ENCODE measurements at regions not wholly inside any gene's neighbourhood (a gene's known extent, or its start where the extent isn't known, plus 50 kb on each side); places are given as distances from the start of the nearest gene placed in this dataset.
"Not testable (repeated sequence)": the region's sequence is repeated elsewhere in the genome, so short reads cannot be mapped to it uniquely, and the experiment has no call there.

DNA sequence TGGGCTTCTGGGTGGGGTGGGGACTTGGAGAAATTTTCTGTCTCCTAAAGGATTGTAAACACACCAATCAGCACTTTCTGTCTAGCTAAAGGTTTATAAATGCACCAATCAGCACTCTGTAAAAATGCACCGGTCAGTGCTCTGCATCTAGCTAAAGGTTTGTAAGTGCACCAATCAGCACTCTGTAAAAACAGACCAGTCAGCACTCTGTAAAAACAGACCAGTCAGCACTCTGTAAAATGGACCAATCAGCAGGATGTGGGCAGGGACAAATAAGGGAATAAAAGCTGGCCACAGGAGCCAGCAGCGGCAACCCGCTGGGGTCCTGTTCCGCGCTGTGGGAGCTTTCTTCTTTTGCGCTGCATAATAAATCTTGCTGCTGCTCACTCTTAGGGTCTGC is 63.0 kb upstream of the MAP9 start:
- TF ChIP-seq, protein P1, sequence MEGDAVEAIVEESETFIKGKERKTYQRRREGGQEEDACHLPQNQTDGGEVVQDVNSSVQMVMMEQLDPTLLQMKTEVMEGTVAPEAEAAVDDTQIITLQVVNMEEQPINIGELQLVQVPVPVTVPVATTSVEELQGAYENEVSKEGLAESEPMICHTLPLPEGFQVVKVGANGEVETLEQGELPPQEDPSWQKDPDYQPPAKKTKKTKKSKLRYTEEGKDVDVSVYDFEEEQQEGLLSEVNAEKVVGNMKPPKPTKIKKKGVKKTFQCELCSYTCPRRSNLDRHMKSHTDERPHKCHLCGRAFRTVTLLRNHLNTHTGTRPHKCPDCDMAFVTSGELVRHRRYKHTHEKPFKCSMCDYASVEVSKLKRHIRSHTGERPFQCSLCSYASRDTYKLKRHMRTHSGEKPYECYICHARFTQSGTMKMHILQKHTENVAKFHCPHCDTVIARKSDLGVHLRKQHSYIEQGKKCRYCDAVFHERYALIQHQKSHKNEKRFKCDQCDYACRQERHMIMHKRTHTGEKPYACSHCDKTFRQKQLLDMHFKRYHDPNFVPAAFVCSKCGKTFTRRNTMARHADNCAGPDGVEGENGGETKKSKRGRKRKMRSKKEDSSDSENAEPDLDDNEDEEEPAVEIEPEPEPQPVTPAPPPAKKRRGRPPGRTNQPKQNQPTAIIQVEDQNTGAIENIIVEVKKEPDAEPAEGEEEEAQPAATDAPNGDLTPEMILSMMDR (IDR thresholded peaks at IDR 0.05), result not testable (repeated sequence)
- not testable (repeated sequence) for TF ChIP-seq POLR2A, EP300, POLR2AphosphoS5 (IDR thresholded peaks at IDR 0.05)

Data from gastroesophageal sphincter (tissue), 3 donors.